ENCODE measurements at regions not wholly inside any gene's neighbourhood (a gene's known extent, or its start where the extent isn't known, plus 50 kb on each side); places are given as distances from the start of the nearest gene placed in this dataset.

GRCh38 chr5:159768243-159768642 lies 148.0 kb upstream of the ADRA1B start:
- DNase-seq = no peak
- no peak for TF ChIP-seq GATA1 (IDR thresholded peaks at IDR 0.05; ENCODE audit: low read depth, low read length)
- TF ChIP-seq POLR2A (IDR thresholded peaks at IDR 0.05; ENCODE audit: low read length) = no peak

GRCh38 chr5:159772698-159773061 lies 143.6 kb upstream of the ADRA1B start:
- DNase-seq = no peak
- TF ChIP-seq GATA1 (IDR thresholded peaks at IDR 0.05; ENCODE audit: low read depth, low read length) = no peak
- no peak for TF ChIP-seq POLR2A (IDR thresholded peaks at IDR 0.05; ENCODE audit: low read length)

- DNase-seq = peak in 1 of 2 experiments; percentile 25
- TF ChIP-seq GATA1 (IDR thresholded peaks at IDR 0.05; ENCODE audit: low read depth, low read length) = no peak
- no peak for TF ChIP-seq POLR2A (IDR thresholded peaks at IDR 0.05; ENCODE audit: low read length)
These were observed 143.0 kb upstream of the ADRA1B start for GRCh38 chr5:159773062-159773924.

- no peak for DNase-seq
- no peak for TF ChIP-seq POLR2A (IDR thresholded peaks at IDR 0.05; ENCODE audit: low read length)
- TF ChIP-seq GATA1 (IDR thresholded peaks at IDR 0.05; ENCODE audit: low read depth, low read length) = no peak
These were observed 141.7 kb upstream of the ADRA1B start for GRCh38 chr5:159774476-159775031.

GRCh38 chr5:159775890-159776289 lies 140.4 kb upstream of the ADRA1B start:
- no peak for TF ChIP-seq POLR2A (IDR thresholded peaks at IDR 0.05; ENCODE audit: low read length)
- no peak for TF ChIP-seq GATA1 (IDR thresholded peaks at IDR 0.05; ENCODE audit: low read depth, low read length)
- DNase-seq = no peak

GRCh38 chr5:159777049-159777660 lies 139.1 kb upstream of the ADRA1B start:
- DNase-seq = no peak

GRCh38 chr5:159779481-159779880 lies 136.8 kb upstream of the ADRA1B start:
- TF ChIP-seq POLR2A (IDR thresholded peaks at IDR 0.05; ENCODE audit: low read length) (no peak), GATA1 (IDR thresholded peaks at IDR 0.05; ENCODE audit: low read depth, low read length) (no peak)
- no peak for DNase-seq

More at GRCh38 chr5:159777049-159777660, 139.1 kb upstream of the ADRA1B start:
- TF ChIP-seq GATA1 (IDR thresholded peaks at IDR 0.05; ENCODE audit: low read depth, low read length) (no peak), POLR2A (IDR thresholded peaks at IDR 0.05; ENCODE audit: low read length) (no peak)

- no peak for DNase-seq
- no peak for TF ChIP-seq POLR2A (IDR thresholded peaks at IDR 0.05; ENCODE audit: low read length)
- no peak for TF ChIP-seq GATA1 (IDR thresholded peaks at IDR 0.05; ENCODE audit: low read depth, low read length)
These were observed 136.0 kb upstream of the ADRA1B start for GRCh38 chr5:159780246-159780645.

- no peak for DNase-seq
- no peak for TF ChIP-seq POLR2A (IDR thresholded peaks at IDR 0.05; ENCODE audit: low read length)
- TF ChIP-seq GATA1 (IDR thresholded peaks at IDR 0.05; ENCODE audit: low read depth, low read length) = no peak
These were observed 134.6 kb upstream of the ADRA1B start for GRCh38 chr5:159781626-159782157.

GRCh38 chr5:159782197-159782994 lies 133.9 kb upstream of the ADRA1B start:
- TF ChIP-seq POLR2A (IDR thresholded peaks at IDR 0.05; ENCODE audit: low read length) = no peak
- TF ChIP-seq GATA1 (IDR thresholded peaks at IDR 0.05; ENCODE audit: low read depth, low read length) = no peak
- DNase-seq = no peak

- no peak for TF ChIP-seq GATA1 (IDR thresholded peaks at IDR 0.05; ENCODE audit: low read depth, low read length)
- TF ChIP-seq POLR2A (IDR thresholded peaks at IDR 0.05; ENCODE audit: low read length) = no peak
- DNase-seq = no peak
These were observed 133.3 kb upstream of the ADRA1B start for GRCh38 chr5:159782995-159783300.

- TF ChIP-seq POLR2A (IDR thresholded peaks at IDR 0.05; ENCODE audit: low read length) = no peak
- no peak for DNase-seq
These were observed 132.5 kb upstream of the ADRA1B start for GRCh38 chr5:159783726-159784247.

GRCh38 chr5:159784993-159785392 lies 131.3 kb upstream of the ADRA1B start:
- no peak for DNase-seq
- TF ChIP-seq POLR2A (IDR thresholded peaks at IDR 0.05; ENCODE audit: low read length) = no peak
- no peak for TF ChIP-seq GATA1 (IDR thresholded peaks at IDR 0.05; ENCODE audit: low read depth, low read length)

GRCh38 chr5:159785656-159786055 lies 130.6 kb upstream of the ADRA1B start:
- no peak for DNase-seq
- no peak for TF ChIP-seq POLR2A (IDR thresholded peaks at IDR 0.05; ENCODE audit: low read length)
- no peak for TF ChIP-seq GATA1 (IDR thresholded peaks at IDR 0.05; ENCODE audit: low read depth, low read length)
